IMR-90 (cell line): ENCODE measurements at regions not wholly inside any gene's neighbourhood (a gene's known extent, or its start where the extent isn't known, plus 50 kb on each side); places are given as distances from the start of the nearest gene placed in this dataset.

Source experiments
- BHLHE40 ChIP-seq: fragments of 150-350 bp; IDR thresholded peaks from 2 replicates; pipeline ENCODE4 v1.6.1; 2016; ENCODE audit warnings: mild to moderate bottlenecking, low read depth, low read length
- CEBPB ChIP-seq: IDR thresholded peaks from 2 replicates; pipeline ENCODE4 v1.6.1; 2012; ENCODE audit warnings: low read depth, low read length, improper control_type of control experiment
- ELK1 ChIP-seq: fragments of 150-350 bp; IDR thresholded peaks from 2 replicates; pipeline ENCODE4 v1.6.1; 2016; ENCODE audit warnings: low read depth, mild to moderate bottlenecking, low read length, moderate library complexity, borderline replicate concordance
- FOS ChIP-seq: fragments of 150-350 bp; IDR thresholded peaks from 2 replicates; pipeline ENCODE4 v1.6.1; 2016; ENCODE audit warnings: low read depth, low read length
- MAZ ChIP-seq: IDR thresholded peaks from 2 replicates; pipeline ENCODE4 v1.6.1; 2012; ENCODE audit warnings: low read depth, mild to moderate bottlenecking, low read length, improper control_type of control experiment, moderate library complexity, borderline replicate concordance
- MXI1 ChIP-seq: IDR thresholded peaks from 2 replicates; pipeline ENCODE4 v1.6.1; 2012; ENCODE audit warnings: low read depth, mild to moderate bottlenecking, low read length, moderate library complexity, borderline replicate concordance
- NFE2L2 ChIP-seq: fragments of 150-350 bp; IDR thresholded peaks from 2 replicates; pipeline ENCODE4 v1.6.1; 2016; ENCODE audit warnings: low read depth, mild to moderate bottlenecking, low read length
- POLR2A ChIP-seq: IDR thresholded peaks from 2 replicates; pipeline ENCODE4 v1.6.1; 2012; ENCODE audit warnings: mild to moderate bottlenecking, low read depth, low read length
- RAD21 ChIP-seq: IDR thresholded peaks from 2 replicates; pipeline ENCODE4 v1.6.1; 2012; ENCODE audit warnings: low read length, improper control_type of control experiment
- RCOR1 ChIP-seq: IDR thresholded peaks from 2 replicates; pipeline ENCODE4 v1.6.1; 2012; ENCODE audit warnings: mild to moderate bottlenecking, low read length, improper control_type of control experiment; ENCODE audit not compliant: insufficient replicate concordance
- RFX5 ChIP-seq: IDR thresholded peaks from 2 replicates; pipeline ENCODE4 v1.8.0; 2012; ENCODE audit warnings: low read depth, mild to moderate bottlenecking, low read length, moderate library complexity
- SMC3 ChIP-seq: fragments of 150-350 bp; IDR thresholded peaks from 2 replicates; pipeline ENCODE4 v1.6.1; 2016; ENCODE audit warnings: low read depth, mild to moderate bottlenecking, antibody characterized with exemption, low read length, moderate library complexity
- USF2 ChIP-seq: fragments of 150-350 bp; IDR thresholded peaks from 2 replicates; pipeline ENCODE4 v1.6.1; 2017; ENCODE audit warnings: mild to moderate bottlenecking, antibody characterized with exemption, low read length, low read depth
- TF ChIP-seq, protein P1 (sequence below): conservative IDR thresholded peaks from 2 replicates; pipeline ENCODE4 v1.5.1; 2012; ENCODE audit warnings: mild to moderate bottlenecking, low read depth, low read length, improper control_type of control experiment

GRCh38 chr4:145375416-145375815 lies 106.2 kb upstream of the SMAD1 start:
- TF ChIP-seq, protein P1, sequence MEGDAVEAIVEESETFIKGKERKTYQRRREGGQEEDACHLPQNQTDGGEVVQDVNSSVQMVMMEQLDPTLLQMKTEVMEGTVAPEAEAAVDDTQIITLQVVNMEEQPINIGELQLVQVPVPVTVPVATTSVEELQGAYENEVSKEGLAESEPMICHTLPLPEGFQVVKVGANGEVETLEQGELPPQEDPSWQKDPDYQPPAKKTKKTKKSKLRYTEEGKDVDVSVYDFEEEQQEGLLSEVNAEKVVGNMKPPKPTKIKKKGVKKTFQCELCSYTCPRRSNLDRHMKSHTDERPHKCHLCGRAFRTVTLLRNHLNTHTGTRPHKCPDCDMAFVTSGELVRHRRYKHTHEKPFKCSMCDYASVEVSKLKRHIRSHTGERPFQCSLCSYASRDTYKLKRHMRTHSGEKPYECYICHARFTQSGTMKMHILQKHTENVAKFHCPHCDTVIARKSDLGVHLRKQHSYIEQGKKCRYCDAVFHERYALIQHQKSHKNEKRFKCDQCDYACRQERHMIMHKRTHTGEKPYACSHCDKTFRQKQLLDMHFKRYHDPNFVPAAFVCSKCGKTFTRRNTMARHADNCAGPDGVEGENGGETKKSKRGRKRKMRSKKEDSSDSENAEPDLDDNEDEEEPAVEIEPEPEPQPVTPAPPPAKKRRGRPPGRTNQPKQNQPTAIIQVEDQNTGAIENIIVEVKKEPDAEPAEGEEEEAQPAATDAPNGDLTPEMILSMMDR = no peak
- no peak for TF ChIP-seq MXI1
- no peak for TF ChIP-seq CEBPB
- TF ChIP-seq MAZ = no peak
- no peak for TF ChIP-seq POLR2A
- no peak for TF ChIP-seq RFX5
- no peak for TF ChIP-seq RAD21
- no peak for TF ChIP-seq SMC3
- no peak for TF ChIP-seq USF2
- TF ChIP-seq RCOR1 = no peak
- no peak for TF ChIP-seq BHLHE40
- no peak for TF ChIP-seq ELK1
- no peak for TF ChIP-seq FOS
- TF ChIP-seq NFE2L2 = no peak
